ENCODE measurements at regions not wholly inside any gene's neighbourhood (a gene's known extent, or its start where the extent isn't known, plus 50 kb on each side); places are given as distances from the start of the nearest gene placed in this dataset.

DNA sequence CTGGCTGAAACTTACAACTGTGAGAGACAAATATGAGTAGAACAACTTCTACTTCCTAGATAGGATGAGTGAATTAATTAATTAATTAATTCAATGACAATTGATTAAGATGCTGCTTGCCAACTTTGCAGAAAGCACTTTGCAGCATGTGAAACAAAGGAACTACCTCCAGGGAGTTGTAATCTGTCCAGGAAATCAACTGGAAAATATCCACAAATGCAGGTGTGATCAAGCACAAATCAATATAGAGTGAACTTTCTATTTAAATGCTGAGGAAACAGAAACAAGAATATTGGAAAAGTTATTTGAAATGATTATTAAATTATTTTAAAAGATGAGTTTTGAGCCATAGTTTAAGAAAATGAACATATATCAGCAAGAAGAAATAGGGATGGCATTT, 163.9 kb upstream of the ARID2 start:
- Mint-ChIP-seq H3K27ac (no peak overlapping the region), H3K9me3 (no peaks in the 10 kb centered on the region), H3K4me1 (peaks cover 15% of the 10 kb centered on the region), H3K36me3 (ENCODE audit: low read depth) (no peaks in the 10 kb centered on the region), H3K4me3 (no peak overlapping the region), H3K27me3 (ENCODE audit: low read depth) (no peaks in the 10 kb centered on the region)
- TF ChIP-seq CTCF (IDR thresholded peaks at IDR 0.05; ENCODE audit: unreplicated experiment in 3 of 3) = no peak

- no peak for TF ChIP-seq CTCF (IDR thresholded peaks at IDR 0.05; ENCODE audit: unreplicated experiment in 3 of 3)
- Mint-ChIP-seq H3K27ac (no peak overlapping the region), H3K4me3 (no peak overlapping the region), H3K36me3 (ENCODE audit: low read depth) (no peaks in the 10 kb centered on the region), H3K9me3 (no peaks in the 10 kb centered on the region), H3K4me1 (peaks cover 11% of the 10 kb centered on the region), H3K27me3 (ENCODE audit: low read depth) (no peaks in the 10 kb centered on the region)
These were observed 163.2 kb upstream of the ARID2 start for GRCh38 chr12:45566257-45566656.

DNA sequence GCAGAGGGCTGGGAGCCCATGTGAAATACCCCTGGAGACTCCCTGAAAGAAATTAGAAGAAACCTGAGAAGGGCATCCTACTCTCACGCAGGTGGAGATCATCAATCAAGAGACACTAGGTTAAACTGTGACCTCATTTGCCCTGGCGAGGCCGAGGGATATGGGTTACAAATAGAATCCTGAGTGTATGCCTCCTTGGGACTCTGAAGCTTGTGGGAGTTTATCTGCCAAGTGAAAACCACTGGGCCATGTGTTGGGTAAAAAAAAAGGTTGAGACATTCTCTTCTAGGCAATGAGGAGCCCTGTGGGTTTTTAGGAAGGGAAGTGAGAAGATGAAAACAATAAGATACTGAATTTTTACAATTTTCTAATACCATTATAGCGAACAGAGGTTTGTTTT, 160.7 kb upstream of the ARID2 start:
- Mint-ChIP-seq H3K36me3 (ENCODE audit: low read depth) (no peaks in the 10 kb centered on the region), H3K9me3 (no peaks in the 10 kb centered on the region)

DNA sequence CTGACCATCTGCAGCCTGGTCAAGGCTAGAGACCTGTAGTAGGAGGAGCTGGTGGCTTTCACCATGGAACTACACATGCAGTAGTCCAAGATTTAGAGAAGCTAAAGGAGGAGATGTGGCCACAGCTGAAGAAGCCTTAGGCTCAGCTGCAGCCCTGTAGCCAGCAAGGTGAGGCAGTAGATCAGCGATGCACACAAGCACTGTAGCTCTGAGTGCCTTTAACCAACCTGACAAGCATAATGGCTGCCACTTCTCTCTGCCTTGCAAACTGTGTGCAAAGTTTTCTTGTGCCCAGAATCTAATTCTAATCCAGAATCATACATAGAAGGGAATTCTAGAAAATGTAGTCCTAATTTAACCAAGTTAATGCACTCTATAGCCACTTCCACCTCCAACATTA, 159.0 kb upstream of the ARID2 start:
- Mint-ChIP-seq H3K27ac (no peak overlapping the region), H3K36me3 (ENCODE audit: low read depth) (no peaks in the 10 kb centered on the region), H3K4me1 (peaks cover 11% of the 10 kb centered on the region), H3K4me3 (no peak overlapping the region), H3K9me3 (no peaks in the 10 kb centered on the region), H3K27me3 (ENCODE audit: low read depth) (no peaks in the 10 kb centered on the region)
- no peak for TF ChIP-seq CTCF (IDR thresholded peaks at IDR 0.05; ENCODE audit: unreplicated experiment in 3 of 3)

More for the DNA sequence above, 160.7 kb upstream of the ARID2 start:
- Mint-ChIP-seq H3K4me1 (peaks cover 11% of the 10 kb centered on the region), H3K4me3 (no peak overlapping the region), H3K27me3 (ENCODE audit: low read depth) (no peaks in the 10 kb centered on the region), H3K27ac (peak overlapping the region in 1 of 3 experiments; percentile 19)
- TF ChIP-seq CTCF (IDR thresholded peaks at IDR 0.05; ENCODE audit: unreplicated experiment in 3 of 3) = no peak

- no peak for TF ChIP-seq CTCF (IDR thresholded peaks at IDR 0.05; ENCODE audit: unreplicated experiment in 3 of 3)
- H3K36me3 Mint-ChIP-seq (ENCODE audit: low read depth) = no peaks in the 10 kb centered on the region
- H3K27me3 Mint-ChIP-seq (ENCODE audit: low read depth) = no peaks in the 10 kb centered on the region
- no peaks in the 10 kb centered on the region for H3K9me3 Mint-ChIP-seq
- peaks cover 17% of the 10 kb centered on the region for H3K4me1 Mint-ChIP-seq
- no peak overlapping the region for H3K4me3 Mint-ChIP-seq
- H3K27ac Mint-ChIP-seq = no peak overlapping the region
These were observed 157.4 kb upstream of the ARID2 start for GRCh38 chr12:45572114-45572513.

DNA sequence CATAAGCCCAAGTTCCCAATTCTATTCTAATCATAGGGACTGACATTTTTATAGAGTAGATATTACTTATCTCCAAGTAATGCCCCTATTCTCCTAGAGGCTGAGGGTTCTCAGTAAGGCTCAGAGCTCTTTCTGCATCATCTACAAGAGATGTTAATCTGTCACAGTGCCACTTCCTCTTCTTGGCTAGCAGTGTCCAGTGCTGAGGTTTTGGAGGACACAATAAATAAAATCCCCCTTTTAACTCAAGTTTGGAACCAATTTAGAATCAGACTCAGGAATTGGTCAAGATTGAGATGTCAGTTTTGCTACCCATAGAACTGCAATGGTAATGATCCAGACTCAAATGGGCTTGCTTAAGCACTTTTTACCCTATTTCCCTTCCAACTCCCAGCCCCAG, 154.1 kb upstream of the ARID2 start:
- H3K36me3 Mint-ChIP-seq (ENCODE audit: low read depth) = no peaks in the 10 kb centered on the region
- no peaks in the 10 kb centered on the region for H3K9me3 Mint-ChIP-seq
- peak overlapping the region in 1 of 3 experiments; percentile 30 for H3K27ac Mint-ChIP-seq
- no peaks in the 10 kb centered on the region for H3K27me3 Mint-ChIP-seq (ENCODE audit: low read depth)
- TF ChIP-seq CTCF (IDR thresholded peaks at IDR 0.05; ENCODE audit: unreplicated experiment in 3 of 3) = no peak
- H3K4me3 Mint-ChIP-seq = no peak overlapping the region
- H3K4me1 Mint-ChIP-seq = peaks cover 12% of the 10 kb centered on the region

Data from nephron (organoid).